Activated naive CD4-positive, alpha-beta T cell treated with anti-CD3 and anti-CD28 coated beads, Interleukin-2, amount 10 ng/mL, durations not matched to agents 7 days and 5 days (primary cell): ENCODE measurements at regions not wholly inside any gene's neighbourhood (a gene's known extent, or its start where the extent isn't known, plus 50 kb on each side); places are given as distances from the start of the nearest gene placed in this dataset.

ENCODE experiments used
- CTCF ChIA-PET: fragments of 350-600 bp; sonication (Branson Sonifier 250); formaldehyde crosslinking; loops from one replicate; lab custom pipeline; 2021; ENCODE audit warnings: antibody characterized with exemption; lab: Charles Lee
- DNase-seq: peaks from one replicate; pipeline ENCODE4 v3.0.0-alpha.2; 2020
- H3K27ac Mint-ChIP-seq: one replicate; pipeline ENCODE4 v1.8.0; 2021; ENCODE audit warnings: mild to moderate bottlenecking, moderate library complexity, mixed read lengths
- H3K27me3 Mint-ChIP-seq: one replicate; pipeline ENCODE4 v1.8.0; 2021; ENCODE audit warnings: mild to moderate bottlenecking, mixed read lengths
- H3K36me3 Mint-ChIP-seq: one replicate; pipeline ENCODE4 v1.8.0; 2021; ENCODE audit warnings: mixed read lengths
- H3K4me1 Mint-ChIP-seq: one replicate; pipeline ENCODE4 v1.8.0; 2021; ENCODE audit warnings: mixed read lengths
- H3K4me3 Mint-ChIP-seq: one replicate; pipeline ENCODE4 v1.8.0; 2021; ENCODE audit warnings: mild to moderate bottlenecking, moderate library complexity, mixed read lengths
- H3K9me3 Mint-ChIP-seq: one replicate; pipeline ENCODE4 v1.8.0; 2021; ENCODE audit warnings: mixed read lengths

- no peaks in the 10 kb centered on the region for H3K27me3 Mint-ChIP-seq
- DNase-seq: no peak
- CTCF ChIA-PET: no interaction called here
- no peaks in the 10 kb centered on the region for H3K9me3 Mint-ChIP-seq
- no peaks in the 10 kb centered on the region for H3K4me1 Mint-ChIP-seq
- no peaks in the 10 kb centered on the region for H3K36me3 Mint-ChIP-seq
- no peak overlapping the region for H3K27ac Mint-ChIP-seq
- H3K4me3 Mint-ChIP-seq: no peak overlapping the region
Measured at GRCh38 chr4:14701896-14702295, 300.4 kb upstream of the CPEB2 start.

DNA sequence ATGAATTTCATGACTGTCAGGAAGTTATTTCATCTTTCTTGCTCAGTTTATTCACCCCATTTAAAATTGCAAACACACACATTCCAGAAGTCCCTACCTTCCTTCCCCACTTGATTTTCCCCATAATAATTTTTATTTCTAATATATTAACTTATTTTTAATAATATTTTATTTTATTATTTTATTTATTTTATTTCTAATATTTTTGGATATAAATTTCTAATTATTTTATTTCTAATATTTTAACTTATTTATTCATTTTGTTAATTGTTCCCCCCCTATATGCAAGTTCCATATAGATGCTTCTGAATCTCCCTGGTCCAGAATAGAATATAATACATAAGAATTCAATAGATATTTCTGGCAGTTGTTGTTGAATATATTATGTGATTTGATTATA is 293.7 kb upstream of the CPEB2 start:
- no peak overlapping the region for H3K4me3 Mint-ChIP-seq
- CTCF ChIA-PET: no interaction called here
- no peaks in the 10 kb centered on the region for H3K36me3 Mint-ChIP-seq
- DNase-seq: no peak
- H3K27ac Mint-ChIP-seq: no peak overlapping the region
- no peaks in the 10 kb centered on the region for H3K27me3 Mint-ChIP-seq
- H3K9me3 Mint-ChIP-seq: no peaks in the 10 kb centered on the region
- no peaks in the 10 kb centered on the region for H3K4me1 Mint-ChIP-seq

- Mint-ChIP-seq H3K4me3 (no peak overlapping the region), H3K27ac (no peak overlapping the region), H3K4me1 (no peaks in the 10 kb centered on the region), H3K27me3 (no peaks in the 10 kb centered on the region), H3K36me3 (no peaks in the 10 kb centered on the region), H3K9me3 (no peaks in the 10 kb centered on the region)
- DNase-seq: no peak
- CTCF ChIA-PET: no interaction called here
Measured at GRCh38 chr4:14711259-14711658, 291.0 kb upstream of the CPEB2 start.

GRCh38 chr4:14716691-14717090 is 285.6 kb upstream of the CPEB2 start:
- peaks cover 10% of the 10 kb centered on the region for H3K4me1 Mint-ChIP-seq
- H3K27me3 Mint-ChIP-seq: no peaks in the 10 kb centered on the region
- DNase-seq: no peak
- H3K4me3 Mint-ChIP-seq: no peak overlapping the region
- H3K9me3 Mint-ChIP-seq: peaks cover 6% of the 10 kb centered on the region
- CTCF ChIA-PET: no interaction called here
- H3K36me3 Mint-ChIP-seq: no peaks in the 10 kb centered on the region
- H3K27ac Mint-ChIP-seq: no peak overlapping the region

- Mint-ChIP-seq H3K27me3 (no peaks in the 10 kb centered on the region), H3K27ac (no peak overlapping the region), H3K36me3 (no peaks in the 10 kb centered on the region), H3K9me3 (peaks cover 6% of the 10 kb centered on the region), H3K4me3 (no peak overlapping the region), H3K4me1 (peaks cover 10% of the 10 kb centered on the region)
- CTCF ChIA-PET: no interaction called here
- DNase-seq: no peak
Measured at GRCh38 chr4:14719053-14719452, 283.2 kb upstream of the CPEB2 start.

GRCh38 chr4:14726441-14726840 is 275.8 kb upstream of the CPEB2 start:
- CTCF ChIA-PET: no interaction called here
- no peaks in the 10 kb centered on the region for H3K36me3 Mint-ChIP-seq
- no peak overlapping the region for H3K27ac Mint-ChIP-seq
- H3K9me3 Mint-ChIP-seq: peaks cover 2% of the 10 kb centered on the region
- H3K4me1 Mint-ChIP-seq: peaks cover 2% of the 10 kb centered on the region
- DNase-seq: no peak
- no peaks in the 10 kb centered on the region for H3K27me3 Mint-ChIP-seq
- H3K4me3 Mint-ChIP-seq: no peak overlapping the region

DNA sequence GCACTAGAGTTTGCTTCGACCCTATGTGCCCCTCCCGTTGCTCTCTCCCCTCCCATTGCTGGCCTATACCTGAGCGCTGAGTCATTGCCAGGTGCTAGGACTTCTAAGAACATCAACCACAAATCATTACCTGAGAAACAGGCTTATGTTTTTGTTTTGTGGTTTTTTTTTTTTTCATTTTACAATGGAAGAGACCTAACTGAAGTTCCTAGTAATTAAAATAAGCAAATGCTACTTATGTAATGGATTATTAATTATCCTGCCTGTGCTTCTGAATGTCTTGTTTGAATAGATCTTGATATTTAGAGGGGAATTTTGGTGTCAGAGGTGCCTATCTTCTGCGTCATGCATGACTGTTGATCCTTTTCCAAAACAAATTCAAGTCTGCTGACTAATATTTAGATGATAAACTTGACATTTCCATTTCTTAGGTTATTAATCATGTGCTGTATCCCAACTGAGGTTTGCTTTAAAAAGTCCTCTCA is 275.4 kb upstream of the CPEB2 start:
- Mint-ChIP-seq H3K27ac (no peak overlapping the region), H3K36me3 (no peaks in the 10 kb centered on the region), H3K9me3 (no peaks in the 10 kb centered on the region), H3K27me3 (no peaks in the 10 kb centered on the region), H3K4me1 (peaks cover 2% of the 10 kb centered on the region), H3K4me3 (no peak overlapping the region)
- CTCF ChIA-PET: no interaction called here
- DNase-seq: no peak

- DNase-seq: no peak
Measured at GRCh38 chr4:14729282-14730000, 272.8 kb upstream of the CPEB2 start.

GRCh38 chr4:14742054-14742453 is 260.2 kb upstream of the CPEB2 start:
- no peaks in the 10 kb centered on the region for H3K27me3 Mint-ChIP-seq
- H3K4me3 Mint-ChIP-seq: no peak overlapping the region
- CTCF ChIA-PET: no interaction called here
- H3K36me3 Mint-ChIP-seq: no peaks in the 10 kb centered on the region
- H3K27ac Mint-ChIP-seq: no peak overlapping the region
- H3K4me1 Mint-ChIP-seq: no peaks in the 10 kb centered on the region
- no peaks in the 10 kb centered on the region for H3K9me3 Mint-ChIP-seq
- no peak for DNase-seq

More at GRCh38 chr4:14729282-14730000, 272.8 kb upstream of the CPEB2 start:
- Mint-ChIP-seq H3K27me3 (no peaks in the 10 kb centered on the region), H3K36me3 (no peaks in the 10 kb centered on the region), H3K27ac (no peak overlapping the region), H3K9me3 (no peaks in the 10 kb centered on the region), H3K4me3 (no peak overlapping the region), H3K4me1 (peaks cover 2% of the 10 kb centered on the region)
- CTCF ChIA-PET: no interaction called here

DNA sequence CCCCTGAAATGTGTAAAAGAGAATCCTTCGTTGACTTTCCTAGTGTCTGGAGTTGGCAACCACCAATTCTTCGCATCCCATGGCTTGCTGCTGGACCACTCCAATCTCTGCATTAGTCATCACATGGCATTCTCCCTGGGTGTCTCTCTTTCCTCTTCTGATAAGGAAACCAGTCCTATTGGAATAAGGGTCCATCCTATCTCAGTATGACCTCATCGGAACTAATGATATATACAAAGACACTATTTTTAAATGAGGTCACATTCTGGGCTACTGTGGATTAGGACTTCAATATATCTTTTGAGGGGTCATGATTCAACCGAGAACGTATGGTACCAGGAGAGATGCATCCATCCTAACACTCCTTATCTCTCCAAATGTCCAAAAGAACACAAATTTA is 259.1 kb upstream of the CPEB2 start:
- H3K4me3 Mint-ChIP-seq: no peak overlapping the region
- CTCF ChIA-PET: no interaction called here
- H3K4me1 Mint-ChIP-seq: no peaks in the 10 kb centered on the region
- H3K36me3 Mint-ChIP-seq: no peaks in the 10 kb centered on the region
- no peaks in the 10 kb centered on the region for H3K27me3 Mint-ChIP-seq
- no peaks in the 10 kb centered on the region for H3K9me3 Mint-ChIP-seq
- no peak overlapping the region for H3K27ac Mint-ChIP-seq
- DNase-seq: no peak

DNA sequence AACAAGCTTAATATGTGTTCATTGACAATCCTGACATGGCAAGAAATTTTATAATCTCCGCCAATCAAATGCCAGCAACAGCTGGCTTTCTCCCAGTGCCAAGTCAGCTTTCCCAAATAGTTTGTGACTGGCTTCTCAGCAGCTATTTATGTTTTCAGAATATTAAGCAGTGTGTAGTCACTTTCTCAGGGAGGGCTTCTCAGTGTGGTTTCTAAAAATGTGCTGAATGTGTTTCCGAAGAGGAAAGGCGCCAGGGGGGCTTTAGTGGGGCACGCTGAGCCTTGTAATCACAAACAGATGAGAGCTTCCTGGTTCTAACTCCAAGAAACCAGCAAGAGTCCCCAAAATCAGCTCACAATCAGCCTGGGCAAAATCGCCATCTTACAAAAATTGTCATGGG is 258.7 kb upstream of the CPEB2 start:
- Mint-ChIP-seq H3K27me3 (no peaks in the 10 kb centered on the region), H3K9me3 (no peaks in the 10 kb centered on the region), H3K27ac (no peak overlapping the region), H3K36me3 (no peaks in the 10 kb centered on the region), H3K4me3 (no peak overlapping the region), H3K4me1 (no peaks in the 10 kb centered on the region)
- DNase-seq: no peak
- CTCF ChIA-PET: no interaction called here

GRCh38 chr4:14744346-14744745 is 257.9 kb upstream of the CPEB2 start:
- CTCF ChIA-PET: no interaction called here
- no peaks in the 10 kb centered on the region for H3K36me3 Mint-ChIP-seq
- H3K27me3 Mint-ChIP-seq: no peaks in the 10 kb centered on the region
- DNase-seq: no peak
- H3K4me3 Mint-ChIP-seq: no peak overlapping the region
- no peaks in the 10 kb centered on the region for H3K4me1 Mint-ChIP-seq
- H3K27ac Mint-ChIP-seq: no peak overlapping the region
- no peaks in the 10 kb centered on the region for H3K9me3 Mint-ChIP-seq

DNA sequence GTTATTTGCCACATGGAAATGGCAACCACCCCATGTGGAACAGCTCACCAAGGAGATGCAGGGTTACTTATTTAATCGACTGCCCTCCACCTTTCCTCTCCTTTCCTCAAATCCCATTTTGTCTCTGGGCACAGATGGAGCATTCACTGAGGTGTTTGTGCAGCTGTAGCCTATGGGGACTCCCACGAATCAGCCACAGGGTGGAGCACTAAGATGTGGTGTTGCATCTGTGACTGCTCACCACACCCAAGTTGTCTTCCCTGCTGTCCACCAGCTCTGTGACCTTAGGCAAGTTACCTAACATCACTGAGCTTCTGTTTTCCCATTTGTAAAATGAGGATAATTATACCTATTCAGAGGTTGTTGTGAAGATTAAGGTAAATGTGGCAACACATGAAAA is 252.4 kb upstream of the CPEB2 start:
- Mint-ChIP-seq H3K36me3 (no peaks in the 10 kb centered on the region), H3K27me3 (no peaks in the 10 kb centered on the region), H3K4me1 (no peaks in the 10 kb centered on the region), H3K4me3 (no peak overlapping the region), H3K9me3 (peaks cover 19% of the 10 kb centered on the region), H3K27ac (no peak overlapping the region)
- peak; percentile 20 for DNase-seq
- CTCF ChIA-PET: interaction anchor here (1.0 kb wide), 1 partner anchor 482 kb away, joined by 3 read pairs; no protein-coding TSS in a partner anchor

GRCh38 chr4:14752341-14753046 is 249.8 kb upstream of the CPEB2 start:
- Mint-ChIP-seq H3K36me3 (no peaks in the 10 kb centered on the region), H3K27me3 (no peaks in the 10 kb centered on the region), H3K9me3 (peaks cover 19% of the 10 kb centered on the region), H3K4me1 (no peaks in the 10 kb centered on the region), H3K27ac (no peak overlapping the region), H3K4me3 (no peak overlapping the region)
- CTCF ChIA-PET: no interaction called here
- no peak for DNase-seq

GRCh38 chr4:14767142-14767541 is 235.1 kb upstream of the CPEB2 start:
- Mint-ChIP-seq H3K36me3 (no peaks in the 10 kb centered on the region), H3K9me3 (no peaks in the 10 kb centered on the region), H3K4me1 (no peaks in the 10 kb centered on the region), H3K27ac (no peak overlapping the region), H3K27me3 (peaks cover 3% of the 10 kb centered on the region), H3K4me3 (no peak overlapping the region)
- DNase-seq: no peak
- CTCF ChIA-PET: no interaction called here
